Upper lobe of left lung (tissue), 6 donors: ENCODE measurements at regions not wholly inside any gene's neighbourhood (a gene's known extent, or its start where the extent isn't known, plus 50 kb on each side); places are given as distances from the start of the nearest gene placed in this dataset.

Source experiments
- ATAC-seq, 2 donors: fragments of 200-7000 bp; cut with Tn5 transposase; one replicate each; pipeline ENCODE4 v1.9.1; 2022; ENCODE audit warnings: mild to moderate bottlenecking in 2 of 2, moderate library complexity in 2 of 2; ENCODE audit not compliant: low FRiP score in 2 of 2
- DNase-seq, 2 donors: peaks; one replicate each; pipeline ENCODE4 v3.0.0-alpha.2; 2019 to 2020
- H3K27ac ChIP-seq, 4 donors: fragments of 200-600 bp; sonication (generic); one replicate each; pipeline ENCODE4 v1.5.1; 2016 to 2019
- H3K27me3 ChIP-seq, 4 donors: fragments of 200-600 bp; sonication (generic); one replicate each; pipeline ENCODE4 v1.5.1; 2017 to 2019
- H3K36me3 ChIP-seq, 4 donors: fragments of 200-600 bp; sonication (generic); one replicate each; pipeline ENCODE4 v1.5.1; 2016 to 2019
- H3K4me1 ChIP-seq, 4 donors: fragments of 200-600 bp; sonication (generic); one replicate each; pipeline ENCODE4 v1.5.1; 2018 to 2019
- H3K4me3 ChIP-seq, 4 donors: fragments of 200-600 bp; sonication (generic); one replicate each; pipeline ENCODE4 v1.5.1; 2017 to 2019; ENCODE audit warnings: mild to moderate bottlenecking in 2 of 4, moderate library complexity in 1 of 4
- H3K9me3 ChIP-seq, 4 donors: fragments of 200-600 bp; sonication (generic); one replicate each; pipeline ENCODE4 v1.5.1; 2018 to 2019
- CTCF ChIP-seq, 6 experiments: fragments of 450-650 bp in 4 of 6; fragments of 200-600 bp in 2 of 6; sonication (generic) in 2 of 6; IDR thresholded peaks; one replicate each; pipeline ENCODE4 v1.5.1; 2016 to 2019; ENCODE audit warnings: antibody characterized with exemption in 6 of 6
- EP300 ChIP-seq, 4 donors: sonication (generic); formaldehyde crosslinking; IDR thresholded peaks; one replicate each; pipeline ENCODE4 v1.5.1; 2017; ENCODE audit warnings: antibody characterized with exemption in 4 of 4, control low read depth in 2 of 4
- POLR2A ChIP-seq, 4 donors: fragments of 450-650 bp; IDR thresholded peaks; one replicate each; pipeline ENCODE4 v1.5.1; 2016 to 2017; ENCODE audit warnings: antibody characterized with exemption in 4 of 4, mild to moderate bottlenecking in 2 of 4
- POLR2AphosphoS5 ChIP-seq, 2 donors: sonication (generic); formaldehyde crosslinking; IDR thresholded peaks; one replicate each; pipeline ENCODE4 v1.5.1; 2017; ENCODE audit warnings: antibody characterized with exemption in 2 of 2
- WGBS, 2 donors: methylation state at CpG; one replicate each; pipeline ENCODE4 v1.1.5; 2017 to 2018; 5-methylcytosine and 5-hydroxymethylcytosine counted together
- donor health status: DM: no; HTN: no; CAD: no; lungs with moderate emphysema.
- donor health status: DM: no; HTN: yes; CAD: no; lungs with severe emphysema.

GRCh38 chr7:145903658-145904057, 212.9 kb upstream of the CNTNAP2 start:
- Histone ChIP-seq H3K4me3 (no peak overlapping the region), H3K4me1 (no peaks in the 10 kb centered on the region), H3K9me3 (peaks cover 0 to 4% (median 0%) of the 10 kb centered on the region in 4 donors), H3K27ac (no peak overlapping the region), H3K27me3 (no peaks in the 10 kb centered on the region), H3K36me3 (no peaks in the 10 kb centered on the region)
- TF ChIP-seq EP300 (IDR thresholded peaks at IDR 0.05) (no peak), POLR2A (IDR thresholded peaks at IDR 0.05) (no peak), POLR2AphosphoS5 (IDR thresholded peaks at IDR 0.05) (no peak), CTCF (IDR thresholded peaks at IDR 0.05) (no peak)
- DNase-seq, result no peak
- ATAC-seq, result no peak

- H3K4me1 ChIP-seq, result no peaks in the 10 kb centered on the region
- no peak overlapping the region for H3K27ac ChIP-seq
- H3K9me3 ChIP-seq, result peaks cover 0 to 4% (median 0%) of the 10 kb centered on the region in 4 donors
- ATAC-seq, result no peak
- WGBS, 2 donors, result 52 to 58% methylated on average over 3 of the region's 3 CpGs
- H3K4me3 ChIP-seq, result no peak overlapping the region
- TF ChIP-seq EP300 (IDR thresholded peaks at IDR 0.05) (no peak), POLR2A (IDR thresholded peaks at IDR 0.05) (no peak), POLR2AphosphoS5 (IDR thresholded peaks at IDR 0.05) (no peak), CTCF (IDR thresholded peaks at IDR 0.05) (no peak)
- H3K36me3 ChIP-seq, result no peaks in the 10 kb centered on the region
- H3K27me3 ChIP-seq, result no peaks in the 10 kb centered on the region
- DNase-seq, result no peak
These were observed 214.5 kb upstream of the CNTNAP2 start for GRCh38 chr7:145902123-145902522.

- TF ChIP-seq POLR2A (IDR thresholded peaks at IDR 0.05), result no peak
- no peak for TF ChIP-seq POLR2AphosphoS5 (IDR thresholded peaks at IDR 0.05)
- no peak for TF ChIP-seq CTCF (IDR thresholded peaks at IDR 0.05)
- no peak for TF ChIP-seq EP300 (IDR thresholded peaks at IDR 0.05)
- no peaks in the 10 kb centered on the region for H3K4me1 ChIP-seq
- no peak overlapping the region for H3K27ac ChIP-seq
- no peak overlapping the region for H3K4me3 ChIP-seq
- 80 to 86% methylated on average over 2 of the region's 2 CpGs for WGBS, 2 donors
- ATAC-seq (no peak), DNase-seq (no peak)
- no peaks in the 10 kb centered on the region for H3K36me3 ChIP-seq
- H3K27me3 ChIP-seq, result no peaks in the 10 kb centered on the region
- peaks cover 0 to 4% (median 0%) of the 10 kb centered on the region in 4 donors for H3K9me3 ChIP-seq
These were observed 216.7 kb upstream of the CNTNAP2 start for GRCh38 chr7:145899938-145900337.

GRCh38 chr7:145893925-145894535, 222.6 kb upstream of the CNTNAP2 start:
- DNase-seq (no peak), ATAC-seq (no peak)
- H3K27ac ChIP-seq, result no peak overlapping the region
- 91 to 93% methylated on average over 4 of the region's 4 CpGs for WGBS, 2 donors
- no peaks in the 10 kb centered on the region for H3K9me3 ChIP-seq
- no peak overlapping the region for H3K4me3 ChIP-seq
- TF ChIP-seq CTCF (IDR thresholded peaks at IDR 0.05) (no peak), EP300 (IDR thresholded peaks at IDR 0.05) (no peak), POLR2AphosphoS5 (IDR thresholded peaks at IDR 0.05) (no peak), POLR2A (IDR thresholded peaks at IDR 0.05) (no peak)
- no peaks in the 10 kb centered on the region for H3K27me3 ChIP-seq
- H3K36me3 ChIP-seq, result no peaks in the 10 kb centered on the region
- H3K4me1 ChIP-seq, result no peaks in the 10 kb centered on the region
